ENCODE measurements at regions not wholly inside any gene's neighbourhood (a gene's known extent, or its start where the extent isn't known, plus 50 kb on each side); places are given as distances from the start of the nearest gene placed in this dataset.

DNA sequence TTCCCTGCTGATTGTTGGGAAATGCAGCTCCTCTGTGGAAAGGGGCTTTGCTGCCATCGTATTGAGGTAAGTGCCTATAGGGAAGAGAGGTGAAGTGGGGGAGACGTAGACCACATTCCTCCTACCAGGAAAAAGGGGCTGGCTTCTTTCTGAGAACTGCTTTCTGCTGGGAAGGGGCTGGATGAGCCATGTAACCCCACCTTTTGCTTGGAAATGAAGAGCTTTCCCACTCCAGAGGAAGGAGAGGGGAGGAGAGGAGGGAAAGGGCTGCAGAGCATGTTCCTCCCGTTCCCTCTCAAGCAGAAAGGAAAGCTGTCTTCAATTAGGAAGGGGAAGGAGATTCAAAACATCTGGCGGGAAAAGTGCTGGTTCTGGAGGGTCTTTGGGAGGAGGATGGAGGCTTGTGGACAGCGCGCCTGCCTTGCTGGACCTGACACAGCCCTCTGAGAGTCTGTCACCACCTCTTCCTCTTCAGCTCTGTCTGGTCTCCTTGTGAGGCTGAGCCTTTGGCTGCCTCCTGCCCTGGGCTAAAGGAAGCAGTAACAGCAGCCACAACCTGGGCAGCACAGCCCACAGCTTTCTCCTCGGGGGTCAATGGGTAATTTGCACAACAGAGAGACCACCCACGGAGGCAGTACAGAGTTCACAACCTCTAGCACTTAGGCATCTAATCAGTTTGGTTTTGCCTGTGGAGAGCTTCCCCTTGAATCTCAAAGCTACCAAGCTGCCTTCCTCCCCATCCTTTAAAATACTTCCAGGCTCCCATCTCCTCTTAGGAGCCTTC lies 410.0 kb upstream of the TNP1 start:
- H3K4me2 ChIP-seq (replicated peaks; ENCODE audit: low read depth, low read length, poor library complexity, severe bottlenecking): no peak overlapping the region
- ChIA-PET POLR2A (no interaction called here), CTCF (no interaction called here)
- H3K9me3 Mint-ChIP-seq (ENCODE audit: insufficient read depth): peaks cover 3% of the 10 kb centered on the region
- WGBS (ENCODE audit: insufficient coverage): 45% methylated on average over 6 of the region's 8 CpGs
- H3K4me3 ChIP-seq (ENCODE audit: control extremely low read depth in 1 of 5, extremely low read depth in 1 of 5, insufficient read depth in 1 of 5, low read depth in 2 of 5, low read length in 4 of 5): no peak overlapping the region
- H2AFZ ChIP-seq (ENCODE audit: insufficient read depth, low read depth, low read length, poor library complexity, severe bottlenecking): no peak overlapping the region
- no peak overlapping the region for H3K4me3 Mint-ChIP-seq
- H3K27ac Mint-ChIP-seq: no peak overlapping the region
- peaks cover 3 to 12% (median 5%) of the 10 kb centered on the region in 3 donors for H3K9me3 ChIP-seq (ENCODE audit: control extremely low read depth in 1 of 3, control insufficient read depth in 2 of 3, insufficient read depth in 1 of 3, low read length in 2 of 3)
- no peak for ATAC-seq (ENCODE audit: low read depth)
- peaks cover 0 to 36% (median 2%) of the 10 kb centered on the region in 4 experiments for H3K27me3 ChIP-seq (replicated peaks in 1 of 4; ENCODE audit: control extremely low read depth in 1 of 4, control insufficient read depth in 3 of 4, insufficient read depth in 4 of 4, low read length in 3 of 4)
- H3K27ac ChIP-seq (ENCODE audit: low read length in 2 of 2): no peak overlapping the region
- H3K4me1 Mint-ChIP-seq: no peaks in the 10 kb centered on the region
- H4K20me1 ChIP-seq (ENCODE audit: control insufficient read depth, insufficient read depth, low read length, poor library complexity, severe bottlenecking): no peaks in the 10 kb centered on the region
- intact Hi-C loops (cut with micrococcal nuclease): no loop called here
- H3K79me2 ChIP-seq (ENCODE audit: control insufficient read depth, insufficient read depth, low read length): no peaks in the 10 kb centered on the region
- DNase-seq: no peak
- no peak for TF ChIP-seq EZH2 (IDR thresholded peaks at IDR 0.05; ENCODE audit: borderline replicate concordance, insufficient read depth, low read depth, low read length, poor library complexity, severe bottlenecking)
- TF ChIP-seq, protein P1, sequence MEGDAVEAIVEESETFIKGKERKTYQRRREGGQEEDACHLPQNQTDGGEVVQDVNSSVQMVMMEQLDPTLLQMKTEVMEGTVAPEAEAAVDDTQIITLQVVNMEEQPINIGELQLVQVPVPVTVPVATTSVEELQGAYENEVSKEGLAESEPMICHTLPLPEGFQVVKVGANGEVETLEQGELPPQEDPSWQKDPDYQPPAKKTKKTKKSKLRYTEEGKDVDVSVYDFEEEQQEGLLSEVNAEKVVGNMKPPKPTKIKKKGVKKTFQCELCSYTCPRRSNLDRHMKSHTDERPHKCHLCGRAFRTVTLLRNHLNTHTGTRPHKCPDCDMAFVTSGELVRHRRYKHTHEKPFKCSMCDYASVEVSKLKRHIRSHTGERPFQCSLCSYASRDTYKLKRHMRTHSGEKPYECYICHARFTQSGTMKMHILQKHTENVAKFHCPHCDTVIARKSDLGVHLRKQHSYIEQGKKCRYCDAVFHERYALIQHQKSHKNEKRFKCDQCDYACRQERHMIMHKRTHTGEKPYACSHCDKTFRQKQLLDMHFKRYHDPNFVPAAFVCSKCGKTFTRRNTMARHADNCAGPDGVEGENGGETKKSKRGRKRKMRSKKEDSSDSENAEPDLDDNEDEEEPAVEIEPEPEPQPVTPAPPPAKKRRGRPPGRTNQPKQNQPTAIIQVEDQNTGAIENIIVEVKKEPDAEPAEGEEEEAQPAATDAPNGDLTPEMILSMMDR (IDR thresholded peaks at IDR 0.05): no peak
- H3K4me1 ChIP-seq (ENCODE audit: control insufficient read depth in 2 of 2, insufficient read depth in 2 of 2, low read length in 2 of 2): no peaks in the 10 kb centered on the region
- no peak overlapping the region for H3K9ac ChIP-seq (ENCODE audit: low read length)
- H3K36me3 ChIP-seq (replicated peaks in 1 of 2; ENCODE audit: control extremely low read depth in 1 of 2, control insufficient read depth in 1 of 2, extremely low read depth in 1 of 2, insufficient read depth in 2 of 2, low read length in 1 of 2): no peaks in the 10 kb centered on the region
- H3K27me3 Mint-ChIP-seq: peaks cover 36% of the 10 kb centered on the region

DNA sequence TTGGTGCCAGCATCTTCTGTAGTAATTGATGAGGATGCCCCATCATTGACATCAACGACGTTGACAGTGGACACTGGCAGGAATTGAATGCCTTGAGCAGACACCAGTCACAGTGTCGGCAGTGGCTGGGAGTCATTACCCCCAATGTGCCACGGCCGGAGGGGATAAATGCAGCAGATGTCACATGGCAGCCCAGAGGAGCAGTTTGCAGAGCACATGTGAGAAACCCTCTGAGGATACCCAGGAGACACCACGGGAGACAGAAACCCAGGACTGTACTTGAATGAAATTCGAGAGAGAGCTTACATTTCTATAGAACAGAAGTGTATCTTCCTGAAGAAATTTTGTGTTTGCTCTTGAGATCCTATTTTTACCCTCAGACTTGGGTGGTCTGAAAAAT lies 409.1 kb upstream of the TNP1 start:
- H3K27me3 ChIP-seq (replicated peaks in 1 of 4; ENCODE audit: control extremely low read depth in 1 of 4, control insufficient read depth in 3 of 4, insufficient read depth in 4 of 4, low read length in 3 of 4): peaks cover 0 to 35% (median 1%) of the 10 kb centered on the region in 4 experiments
- TF ChIP-seq, protein P1 (IDR thresholded peaks at IDR 0.05): no peak
- no peak for TF ChIP-seq EZH2 (IDR thresholded peaks at IDR 0.05; ENCODE audit: borderline replicate concordance, insufficient read depth, low read depth, low read length, poor library complexity, severe bottlenecking)
- ATAC-seq (ENCODE audit: low read depth) (no peak), DNase-seq (no peak)
- Mint-ChIP-seq H3K4me1 (no peaks in the 10 kb centered on the region), H3K27ac (no peak overlapping the region), H3K27me3 (peaks cover 34% of the 10 kb centered on the region), H3K9me3 (ENCODE audit: insufficient read depth) (peaks cover 3% of the 10 kb centered on the region), H3K4me3 (no peak overlapping the region)
- H2AFZ ChIP-seq (ENCODE audit: insufficient read depth, low read depth, low read length, poor library complexity, severe bottlenecking): no peak overlapping the region
- ChIA-PET CTCF (no interaction called here), POLR2A (no interaction called here)
- intact Hi-C loops (cut with micrococcal nuclease): no loop called here
- no peak overlapping the region for H3K27ac ChIP-seq (ENCODE audit: low read length in 2 of 2)
- H3K9me3 ChIP-seq (ENCODE audit: control extremely low read depth in 1 of 3, control insufficient read depth in 2 of 3, insufficient read depth in 1 of 3, low read length in 2 of 3): peaks cover 3 to 12% (median 5%) of the 10 kb centered on the region in 3 donors
- H3K9ac ChIP-seq (ENCODE audit: low read length): no peak overlapping the region
- 91% methylated on average over 6 of the region's 7 CpGs for WGBS (ENCODE audit: insufficient coverage)
- no peaks in the 10 kb centered on the region for H4K20me1 ChIP-seq (ENCODE audit: control insufficient read depth, insufficient read depth, low read length, poor library complexity, severe bottlenecking)
- no peak overlapping the region for H3K4me3 ChIP-seq (ENCODE audit: control extremely low read depth in 1 of 5, extremely low read depth in 1 of 5, insufficient read depth in 1 of 5, low read depth in 2 of 5, low read length in 4 of 5)
- H3K4me1 ChIP-seq (ENCODE audit: control insufficient read depth in 2 of 2, insufficient read depth in 2 of 2, low read length in 2 of 2): no peaks in the 10 kb centered on the region
- no peaks in the 10 kb centered on the region for H3K36me3 ChIP-seq (replicated peaks in 1 of 2; ENCODE audit: control extremely low read depth in 1 of 2, control insufficient read depth in 1 of 2, extremely low read depth in 1 of 2, insufficient read depth in 2 of 2, low read length in 1 of 2)
- no peak overlapping the region for H3K4me2 ChIP-seq (replicated peaks; ENCODE audit: low read depth, low read length, poor library complexity, severe bottlenecking)
- no peaks in the 10 kb centered on the region for H3K79me2 ChIP-seq (ENCODE audit: control insufficient read depth, insufficient read depth, low read length)
